Embryonic facial prominence (tissue), 1 donor: ENCODE measurements at regions not wholly inside any gene's neighbourhood (a gene's known extent, or its start where the extent isn't known, plus 50 kb on each side); places are given as distances from the start of the nearest gene placed in this dataset.

ENCODE experiments used
- DNase-seq: peaks from one replicate; pipeline ENCODE4 v3.0.0-alpha.2; 2016; ENCODE audit errors: extremely low spot score

DNA sequence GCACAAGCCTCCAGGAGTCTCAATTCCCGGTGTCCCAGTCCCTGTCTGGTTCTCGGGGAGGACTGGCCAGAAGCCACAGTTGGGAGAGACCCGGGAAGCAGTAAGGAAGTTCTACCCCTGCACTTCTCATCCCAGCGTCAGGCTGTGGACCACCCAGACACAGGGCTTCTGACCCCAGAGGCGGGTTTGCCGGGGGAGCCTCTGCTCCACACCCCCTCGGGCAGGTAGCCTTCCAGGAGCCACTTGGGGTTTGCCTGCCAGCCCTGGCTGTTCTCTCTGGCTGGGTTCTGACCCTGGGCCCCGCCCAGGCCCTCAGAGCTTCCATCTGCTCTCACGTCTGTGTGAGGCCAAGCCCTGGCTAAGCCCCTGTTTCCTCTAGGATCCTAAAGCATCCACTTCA lies 94.4 kb upstream of the GPC1 start:
- no peak for DNase-seq

DNA sequence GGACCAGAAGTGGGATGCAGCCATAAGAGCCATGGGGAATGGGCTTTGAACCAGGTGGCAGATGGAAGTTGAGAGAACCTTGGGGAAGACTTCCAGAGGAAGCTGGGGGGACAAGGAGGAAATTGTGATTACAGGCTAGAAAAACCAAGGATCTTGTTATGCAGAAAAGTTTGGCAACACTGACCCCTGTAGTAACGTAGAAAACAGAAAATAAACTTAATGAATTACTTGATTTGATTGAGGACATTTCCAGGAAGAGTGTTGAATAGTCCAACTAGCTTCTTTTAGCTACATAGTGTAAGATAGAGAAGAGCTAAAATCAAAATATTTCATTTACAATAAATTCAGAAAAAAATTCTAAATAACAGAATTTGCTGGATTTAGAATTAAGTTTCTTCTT lies 91.9 kb upstream of the GPC1 start:
- no peak for DNase-seq

DNA sequence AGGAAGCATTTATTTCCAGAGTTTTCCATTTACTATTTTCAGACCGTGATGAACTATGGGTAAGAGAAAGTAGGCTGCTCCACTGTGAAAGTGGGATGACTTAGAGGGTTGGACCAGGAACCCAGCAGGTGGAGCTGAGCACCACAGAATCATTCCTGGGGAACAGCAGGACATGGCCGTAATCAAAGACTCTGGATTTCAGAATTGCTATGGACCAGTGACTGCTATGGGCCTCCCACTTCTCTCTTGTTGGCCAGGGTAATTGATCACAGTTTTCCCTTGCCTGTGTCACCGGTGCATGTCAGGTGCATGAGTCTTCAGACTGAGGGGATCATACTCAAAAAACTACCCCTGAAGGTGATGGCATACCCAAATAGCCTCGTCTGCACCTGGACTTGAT lies 90.6 kb upstream of the GPC1 start:
- no peak for DNase-seq

DNA sequence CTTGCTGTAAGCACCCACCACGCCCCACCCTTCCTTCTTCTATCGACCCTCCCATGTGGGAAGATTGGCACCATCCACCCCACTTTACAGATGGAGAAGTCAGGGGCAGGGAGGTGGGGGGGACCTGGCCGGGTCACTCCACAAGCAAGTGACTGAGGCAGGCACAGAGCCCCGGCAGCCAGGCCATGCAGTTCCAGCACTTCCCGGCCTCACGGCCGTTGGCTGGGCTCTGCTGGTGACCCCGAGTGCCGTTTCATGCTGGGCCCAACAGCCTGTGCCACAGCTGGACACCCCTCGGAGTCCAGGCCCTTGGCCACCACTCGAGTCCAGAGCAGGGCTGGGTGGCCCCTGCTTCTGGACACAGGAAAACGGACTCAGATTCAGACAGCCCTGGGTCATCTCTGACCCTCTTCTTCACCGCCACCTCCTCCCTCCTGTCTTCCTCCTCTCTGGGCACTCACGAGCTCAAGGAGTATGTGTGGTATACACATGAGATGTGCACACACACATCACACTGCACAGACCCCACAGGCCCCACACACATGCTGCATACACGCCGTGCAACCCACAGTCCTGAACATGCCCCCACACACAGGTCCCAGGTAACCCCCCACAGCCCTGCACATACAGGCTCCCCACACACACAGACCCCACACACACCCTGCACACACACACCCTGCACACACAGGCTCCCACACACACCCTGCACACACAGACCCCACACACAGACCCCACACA lies 89.3 kb upstream of the GPC1 start:
- DNase-seq, result no peak

DNA sequence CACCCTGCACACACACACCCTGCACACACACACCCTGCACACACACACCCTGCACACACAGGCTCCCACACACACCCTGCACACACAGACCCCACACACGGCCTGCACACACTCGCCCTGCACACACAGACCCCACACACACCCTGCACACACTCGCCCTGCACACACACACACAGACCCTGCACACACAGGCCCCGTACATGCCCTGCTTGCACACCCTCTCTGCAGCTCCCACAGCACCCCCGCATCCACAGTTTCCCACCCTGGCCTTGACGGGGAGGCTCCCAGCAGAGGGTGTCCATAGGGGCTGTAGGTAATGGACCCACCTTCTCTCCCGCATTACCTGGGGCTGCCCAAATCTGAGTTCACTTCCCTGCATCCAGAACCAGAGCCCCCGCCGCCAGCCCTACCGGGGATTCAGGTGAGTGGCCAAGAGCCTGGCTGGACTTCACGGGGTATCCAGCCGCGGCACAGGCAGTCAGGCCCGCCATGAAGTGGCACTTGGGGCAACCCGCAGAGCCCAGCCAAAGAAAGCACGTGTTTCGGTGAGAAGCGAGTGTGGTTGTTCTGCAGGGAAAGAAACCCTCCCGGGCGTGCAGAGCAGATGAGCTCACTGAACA lies 88.6 kb upstream of the GPC1 start:
- no peak for DNase-seq

DNA sequence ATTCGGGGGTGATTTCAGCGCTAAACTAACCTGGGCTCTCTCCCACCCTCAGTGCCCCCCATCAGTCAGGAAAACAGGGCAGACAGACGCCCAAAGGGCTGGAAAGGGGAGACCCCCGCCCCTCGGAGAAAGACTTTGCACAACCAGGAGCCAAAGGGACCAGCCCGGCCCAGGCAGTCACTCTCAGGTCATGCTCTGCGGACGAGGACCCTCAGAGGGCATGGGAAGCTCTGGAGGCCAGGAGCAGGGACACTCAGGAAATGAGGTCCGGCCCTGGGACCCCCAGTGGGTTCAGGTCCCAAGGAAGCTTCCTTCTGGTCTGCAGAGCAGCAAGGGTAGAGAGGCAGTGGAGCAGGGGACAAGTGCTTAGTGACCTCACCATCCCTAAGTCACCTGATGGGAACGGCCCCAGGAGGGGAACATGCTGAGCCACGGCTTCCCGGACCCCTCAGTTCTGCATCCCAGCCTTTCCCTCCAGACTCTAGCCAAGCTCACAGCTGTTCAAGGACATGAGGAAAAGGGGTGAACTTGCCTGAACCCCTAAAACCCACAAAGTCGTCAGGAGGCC lies 88.0 kb upstream of the GPC1 start:
- DNase-seq, result no peak

DNA sequence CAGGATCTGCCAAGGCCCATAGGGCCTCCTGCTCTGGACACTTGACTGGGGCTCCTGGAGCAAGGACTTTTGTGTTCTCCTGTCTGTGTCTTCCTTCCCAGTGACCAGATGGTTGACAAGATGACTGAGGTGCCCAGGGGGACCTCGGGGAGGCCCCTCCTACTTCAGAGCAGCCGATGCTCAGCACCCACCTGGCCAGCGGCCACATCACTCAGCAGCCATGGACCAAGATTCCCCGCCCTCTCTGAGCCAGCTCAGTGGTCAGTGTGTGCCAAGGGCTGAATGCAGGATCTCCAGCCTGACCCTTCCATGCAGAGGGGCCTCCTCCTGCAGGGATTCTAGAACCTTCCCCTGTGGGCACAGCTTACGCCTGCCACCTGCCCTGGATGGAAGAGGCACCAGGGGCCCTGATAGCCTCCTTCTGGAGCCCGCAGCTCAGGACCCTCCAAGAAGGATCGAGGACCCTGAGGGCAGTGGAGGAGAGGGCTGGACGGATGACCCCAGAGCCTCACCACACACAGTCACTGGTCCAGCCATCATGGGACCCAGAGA lies 87.4 kb upstream of the GPC1 start:
- DNase-seq, result no peak

DNA sequence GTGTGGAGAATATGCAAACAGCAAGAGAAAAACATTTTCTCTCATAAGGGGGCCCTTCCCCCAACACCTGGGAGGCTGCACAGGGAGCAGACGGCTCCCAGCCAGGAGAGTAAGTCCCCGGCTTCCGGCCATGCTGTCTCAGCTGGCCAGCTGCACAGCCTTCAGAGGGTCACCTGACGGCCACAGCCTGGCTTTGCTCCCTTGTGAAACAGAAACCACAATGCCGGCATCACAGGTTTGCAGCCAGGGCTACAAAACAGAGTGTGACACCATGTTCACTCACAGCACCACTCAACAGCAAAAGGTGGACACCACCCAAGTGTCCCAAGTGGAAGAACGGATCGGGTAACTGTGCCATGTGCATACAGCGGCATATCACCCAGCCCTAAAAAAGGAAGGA lies 86.9 kb upstream of the GPC1 start:
- DNase-seq, result no peak

DNA sequence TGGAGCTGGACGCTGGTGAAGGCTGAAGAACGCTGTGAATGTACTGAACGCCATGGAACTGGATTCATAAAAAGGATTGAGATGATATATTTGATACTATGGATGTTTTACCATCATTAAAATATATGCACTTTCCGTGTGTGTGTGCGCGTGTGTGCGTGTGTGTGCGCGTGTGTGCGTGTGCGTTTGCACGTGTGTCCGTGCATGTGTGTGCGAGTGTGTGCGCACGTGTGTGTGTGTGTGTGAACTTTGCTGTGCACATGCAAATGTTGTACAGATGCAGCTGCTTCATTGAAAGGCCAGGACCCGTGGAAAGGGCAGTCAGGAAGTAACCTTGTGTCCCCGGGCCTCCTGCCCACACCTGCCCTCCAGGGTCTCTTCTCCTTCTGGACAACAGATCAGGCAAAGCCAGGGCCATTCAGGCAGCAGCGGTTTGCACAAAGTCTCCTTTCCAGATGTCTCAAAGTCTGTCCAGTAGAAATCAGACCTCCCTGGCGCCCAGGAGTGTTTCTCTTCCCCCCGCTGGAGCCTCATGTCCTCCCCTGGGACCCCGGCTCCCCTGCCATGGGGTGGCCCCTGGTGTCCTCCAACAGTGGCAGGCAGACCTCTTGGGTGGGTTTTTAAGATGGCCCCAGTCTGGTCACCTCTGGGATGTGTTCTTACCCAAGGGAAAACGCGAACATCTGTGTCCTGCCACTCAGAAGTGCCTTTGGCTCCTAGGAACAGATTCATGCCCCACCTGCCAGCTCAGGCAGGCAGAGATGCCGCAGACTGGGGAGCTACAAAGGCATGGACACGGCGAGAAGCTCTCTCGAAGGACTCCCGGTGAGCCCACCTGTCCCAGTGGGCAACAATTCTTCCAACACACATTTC lies 86.1 kb upstream of the GPC1 start:
- no peak for DNase-seq

DNA sequence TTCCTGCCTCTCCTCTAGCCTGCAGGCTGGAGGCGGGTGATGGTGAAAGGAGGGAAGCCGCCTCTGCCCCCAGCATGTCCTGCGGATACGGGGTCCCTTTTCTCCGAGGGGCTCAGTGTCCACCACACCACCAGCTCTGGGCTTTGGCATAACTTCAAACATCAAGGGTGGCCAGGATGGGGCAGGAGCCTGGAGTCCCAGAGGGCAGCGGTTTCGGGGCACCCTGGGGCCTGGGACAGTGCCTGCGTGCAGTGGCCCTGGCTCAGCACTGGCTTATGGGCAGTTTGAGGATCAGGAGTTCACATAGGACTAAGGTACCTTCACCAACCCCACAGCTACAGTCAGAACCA lies 85.5 kb upstream of the GPC1 start:
- DNase-seq, result no peak

DNA sequence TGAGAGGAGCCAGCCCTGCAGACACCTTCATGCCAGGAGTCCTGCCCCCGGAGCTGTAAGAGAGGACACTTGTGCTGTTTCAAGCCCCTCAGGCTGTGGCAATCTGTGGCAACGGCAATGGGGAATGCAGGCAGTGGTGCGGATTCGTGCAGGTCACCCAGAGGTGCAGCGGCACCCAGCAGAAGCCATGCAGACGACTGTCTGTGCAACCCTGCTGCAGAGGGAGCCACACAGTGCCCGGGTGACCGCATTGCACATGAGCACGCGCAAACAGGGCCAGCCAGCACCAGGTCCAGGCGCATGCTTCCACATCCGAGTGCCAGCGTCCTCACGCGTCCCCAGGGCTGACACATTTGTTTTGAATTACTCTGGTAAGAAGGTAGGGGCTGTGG lies 84.8 kb upstream of the GPC1 start:
- no peak for DNase-seq

DNA sequence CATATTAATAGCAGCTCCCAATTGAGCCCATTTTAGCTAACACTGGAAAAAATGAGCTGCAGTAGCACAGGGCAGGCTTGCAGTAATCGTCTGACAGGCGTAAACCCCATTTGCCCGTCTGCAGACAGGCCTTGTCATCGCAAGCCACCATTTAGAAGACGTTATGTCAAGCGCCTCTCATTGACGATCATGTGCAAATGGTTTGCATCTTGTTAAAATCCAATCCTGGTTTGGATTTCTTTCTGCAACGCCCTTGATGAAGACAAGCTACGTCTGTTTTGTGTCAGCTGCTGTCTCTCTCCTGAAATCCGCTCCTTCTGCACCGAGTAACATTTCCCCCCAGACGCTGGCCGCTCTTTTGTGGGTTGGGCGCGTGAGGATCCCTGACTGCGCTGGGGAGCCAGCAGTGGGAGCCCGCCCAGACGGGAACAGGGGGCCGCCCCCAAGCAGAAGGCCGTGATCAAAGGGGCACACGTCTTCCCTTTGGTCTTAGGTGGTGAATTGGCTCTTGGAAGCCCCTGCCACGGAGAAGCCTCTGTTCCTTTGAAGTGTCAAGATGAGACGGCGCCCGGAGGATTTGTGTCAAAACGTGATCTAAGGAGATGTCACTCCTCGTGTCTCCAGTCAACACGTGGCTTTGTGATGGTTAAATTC lies 84.2 kb upstream of the GPC1 start:
- peak; percentile 45 for DNase-seq

DNA sequence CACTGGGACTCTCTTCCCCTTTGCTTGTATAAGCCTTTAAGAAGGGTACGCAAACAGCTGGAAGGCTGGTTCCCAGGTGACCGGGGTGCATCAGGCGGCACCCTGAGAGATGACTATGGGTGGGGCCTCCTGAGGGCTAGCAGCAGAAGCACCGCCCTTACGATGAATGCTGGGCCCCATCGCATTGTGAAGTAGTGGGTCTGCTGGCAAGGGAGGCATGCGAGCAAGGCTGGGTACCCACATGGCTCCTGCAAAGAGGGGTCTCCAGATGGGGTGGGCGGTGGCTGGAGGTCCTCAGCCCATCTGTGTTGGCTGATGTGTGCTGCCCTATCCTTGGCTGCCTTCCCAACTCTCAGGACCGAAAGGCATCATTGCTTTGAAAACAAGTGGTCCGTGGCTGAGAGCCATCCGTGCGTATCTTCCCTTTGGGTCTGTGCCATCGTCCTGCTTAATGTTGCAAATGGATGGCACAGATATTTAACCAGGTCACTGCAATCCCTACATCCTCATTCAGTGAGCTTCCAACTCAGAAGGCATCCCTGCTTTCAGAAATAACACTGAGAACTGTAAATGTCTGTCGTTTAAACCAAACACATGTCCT lies 83.5 kb upstream of the GPC1 start:
- no peak for DNase-seq

DNA sequence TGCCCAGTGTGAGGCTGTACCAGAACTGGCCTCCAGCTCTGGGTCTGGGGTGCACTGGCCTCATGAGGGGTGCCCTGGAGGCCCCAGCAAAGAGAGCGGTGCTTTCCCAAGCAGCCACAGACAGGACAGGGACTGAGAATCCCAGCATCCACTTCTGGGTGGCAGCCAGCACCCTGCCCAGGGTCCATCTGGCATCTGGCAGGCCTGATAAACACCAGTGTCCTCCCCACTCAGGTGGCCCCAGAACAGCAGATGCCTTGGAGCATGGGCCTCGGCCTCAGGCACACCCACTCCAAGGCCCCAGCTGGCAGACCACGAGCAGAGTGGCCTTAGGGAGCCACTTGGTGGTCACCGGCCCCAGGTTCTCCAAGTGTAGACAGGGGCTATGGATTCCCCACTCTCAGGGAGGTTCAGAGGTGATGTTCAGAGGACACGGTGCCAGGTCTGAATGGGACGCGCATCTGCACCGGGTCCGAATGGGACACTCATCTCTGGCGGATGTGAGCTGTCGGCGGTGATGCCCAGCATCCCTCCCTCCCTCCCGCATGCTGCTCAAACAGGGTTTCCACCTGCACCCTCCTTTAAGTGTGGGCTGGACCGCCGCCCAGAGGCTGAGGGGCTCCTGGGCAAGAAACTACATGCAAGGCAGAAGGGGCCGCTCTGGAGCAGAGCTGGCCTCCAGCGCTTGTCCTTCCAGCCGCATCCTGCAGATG lies 82.2 kb upstream of the GPC1 start:
- no peak for DNase-seq

DNA sequence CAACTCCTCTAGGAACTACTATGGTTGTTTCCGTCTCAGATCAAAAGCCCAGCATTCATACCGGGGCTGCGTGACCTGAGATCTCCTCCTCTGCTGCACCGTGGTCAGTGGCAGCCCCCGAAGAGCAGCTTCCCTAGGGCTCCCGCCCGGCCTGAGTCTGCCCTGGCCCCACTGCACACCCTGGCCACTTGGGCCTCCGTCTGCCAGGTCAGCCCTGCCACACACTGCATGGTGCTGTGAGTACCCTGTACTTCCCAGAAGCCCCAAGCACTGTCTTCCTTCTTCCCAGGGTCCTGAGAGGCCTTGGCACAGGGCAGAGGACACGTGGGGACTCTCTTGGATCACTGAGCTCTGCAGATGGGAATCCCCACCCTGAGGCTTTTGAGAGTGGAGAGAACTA lies 81.5 kb upstream of the GPC1 start:
- no peak for DNase-seq

DNA sequence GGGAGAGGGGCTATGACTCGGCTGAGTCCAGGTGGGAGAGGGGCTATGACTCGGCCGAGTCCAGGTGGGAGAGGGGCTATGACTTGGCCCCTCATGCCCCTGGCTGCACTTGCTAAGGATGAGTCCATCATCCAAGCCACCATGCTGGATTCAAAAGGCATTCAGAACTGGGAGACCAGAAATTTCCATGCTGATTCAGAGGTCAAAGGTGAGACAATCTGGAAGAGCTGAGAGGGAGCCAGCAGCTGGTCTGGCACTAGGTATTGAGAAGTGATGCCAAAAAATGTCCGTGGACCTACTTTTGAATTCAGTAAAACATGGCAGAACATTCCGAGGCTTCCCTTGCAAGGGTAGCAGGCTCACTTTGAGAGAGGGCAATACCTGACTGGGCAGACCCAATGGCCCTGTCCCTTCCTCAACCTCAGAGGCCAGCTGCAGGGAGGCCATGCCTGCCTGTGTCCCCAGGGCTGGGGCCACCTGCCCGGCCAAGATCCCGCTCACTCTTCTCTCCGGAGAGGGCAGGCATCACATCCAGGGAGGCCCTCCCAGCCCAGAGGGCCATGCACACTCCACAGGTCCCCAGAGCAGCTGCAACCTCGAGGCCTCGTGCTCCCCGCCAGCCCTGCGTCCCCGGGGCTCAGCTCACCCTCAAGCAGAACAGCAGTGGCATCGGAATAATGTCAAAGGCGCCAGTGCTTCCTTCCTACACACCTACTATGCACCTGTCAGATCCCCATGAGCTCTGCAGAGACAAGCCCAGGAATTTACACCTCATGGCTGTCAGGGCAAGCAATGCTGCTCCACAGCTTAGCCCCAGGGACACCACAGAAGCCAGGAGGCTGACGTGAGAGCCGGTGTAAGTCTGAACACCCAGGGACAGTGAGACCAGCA lies 80.2 kb upstream of the GPC1 start:
- DNase-seq, result no peak

DNA sequence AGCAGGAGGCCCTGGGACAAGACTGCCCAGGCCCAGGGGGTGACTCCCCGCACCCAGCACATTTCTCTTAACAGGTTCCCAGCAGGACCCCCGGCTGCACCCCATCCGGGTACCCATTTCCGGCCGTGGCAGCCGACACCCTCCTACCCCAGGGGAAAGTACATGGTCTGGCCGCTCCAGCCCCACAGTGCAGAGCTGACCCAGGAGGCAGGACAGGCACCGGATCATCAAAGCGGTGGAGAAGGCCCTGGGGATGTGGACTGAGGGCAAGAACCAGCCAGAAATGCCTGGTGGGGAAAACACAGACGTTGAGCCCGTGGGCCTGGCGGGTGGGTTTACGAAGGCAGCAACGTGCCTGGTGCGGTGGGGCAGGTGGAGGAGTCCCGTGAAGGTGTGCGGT lies 79.5 kb upstream of the GPC1 start:
- no peak for DNase-seq

DNA sequence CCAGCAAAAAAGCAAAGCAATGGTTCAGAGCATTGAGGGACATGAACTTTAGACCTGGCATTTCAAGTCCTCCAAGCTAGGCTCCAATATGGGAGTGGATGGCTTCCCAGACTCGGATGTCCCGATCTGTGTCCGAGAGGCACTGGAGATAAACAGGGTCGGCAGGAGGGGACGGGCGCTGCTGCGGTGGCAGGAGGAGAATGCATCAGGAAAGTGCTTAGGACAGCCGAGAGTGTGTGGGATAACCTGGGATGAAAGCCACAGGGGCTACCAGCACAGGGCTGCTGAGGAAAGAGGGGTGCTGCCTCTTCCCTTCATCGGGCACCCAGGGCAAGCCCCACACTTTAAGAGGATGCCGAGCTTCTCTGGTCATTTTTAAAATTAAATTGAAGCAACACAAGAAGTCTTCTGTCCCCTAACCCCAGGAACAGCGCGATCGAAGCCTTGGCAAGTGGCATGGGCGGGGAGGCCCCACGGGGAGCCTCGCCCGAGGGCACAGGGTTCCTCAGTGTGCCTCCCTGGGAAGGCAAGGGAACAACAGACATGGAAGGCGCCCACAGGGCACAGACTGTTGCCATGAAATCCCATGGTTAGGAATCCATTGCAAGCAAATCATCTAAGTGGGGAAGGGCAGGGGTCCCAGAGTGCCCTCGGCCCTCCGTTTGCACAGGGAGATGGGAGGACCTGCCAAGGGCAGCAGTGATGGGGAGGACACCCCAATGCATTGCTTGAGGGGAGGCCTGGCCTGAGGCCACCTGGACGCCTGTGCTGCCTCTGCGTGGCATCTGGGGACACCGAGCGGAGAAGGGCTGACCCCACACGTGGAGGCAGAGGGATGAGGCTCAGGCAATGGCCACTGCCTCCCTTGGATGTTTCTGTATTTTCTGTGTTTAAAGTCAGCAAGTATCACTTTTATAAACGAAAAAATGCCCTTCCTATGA lies 78.5 kb upstream of the GPC1 start:
- DNase-seq, result no peak

DNA sequence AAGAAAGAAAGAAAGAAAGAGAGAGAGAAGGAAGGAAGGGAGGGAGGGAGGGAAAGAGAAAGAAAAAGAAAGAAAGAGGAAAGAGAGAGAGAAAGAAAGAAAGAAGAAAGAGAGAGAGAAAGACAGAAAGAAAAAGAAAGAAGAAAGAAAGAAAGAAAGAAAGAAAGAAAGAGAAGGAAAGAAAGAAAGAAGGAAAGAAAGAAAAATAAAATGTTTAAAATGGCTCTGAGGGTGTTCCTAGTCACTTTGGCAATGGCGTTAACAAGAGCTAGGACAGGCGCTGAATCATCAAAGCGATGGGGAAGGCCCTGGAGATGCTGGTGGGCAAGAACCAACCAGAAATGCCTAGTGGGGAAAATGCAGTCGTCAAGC lies 77.8 kb upstream of the GPC1 start:
- no peak for DNase-seq
